HG03066 (cell line): ENCODE measurements at regions not wholly inside any gene's neighbourhood (a gene's known extent, or its start where the extent isn't known, plus 50 kb on each side); places are given as distances from the start of the nearest gene placed in this dataset.

Experiments
- ATAC-seq: cut with Tn5 transposase; IDR thresholded peaks from one replicate; pipeline ENCODE4 v1.9.1; 2021; ENCODE audit warnings: low read depth; ENCODE audit not compliant: unreplicated experiment

GRCh38 chr10:54905578-54906192 is 104.7 kb upstream of the PCDH15 start:
- no peak for ATAC-seq

GRCh38 chr10:54904833-54905232 is 103.8 kb upstream of the PCDH15 start:
- no peak for ATAC-seq

GRCh38 chr10:54903745-54904144 is 102.7 kb upstream of the PCDH15 start:
- no peak for ATAC-seq

GRCh38 chr10:54900584-54900983 is 99.6 kb upstream of the PCDH15 start:
- ATAC-seq, result peak; percentile 76

GRCh38 chr10:54880996-54881395 is 80.0 kb upstream of the PCDH15 start:
- no peak for ATAC-seq

GRCh38 chr10:54869022-54869421 is 68.0 kb upstream of the PCDH15 start:
- no peak for ATAC-seq

- no peak for ATAC-seq
Observed at GRCh38 chr10:54866666-54867065, 65.6 kb upstream of the PCDH15 start.

GRCh38 chr10:54854843-54855242 is 53.8 kb upstream of the PCDH15 start:
- no peak for ATAC-seq

- ATAC-seq, result no peak
Observed at GRCh38 chr10:54854389-54854788, 53.4 kb upstream of the PCDH15 start.

- ATAC-seq, result no peak
Observed at GRCh38 chr10:54853883-54854282, 52.9 kb upstream of the PCDH15 start.
